ENCODE measurements at regions not wholly inside any gene's neighbourhood (a gene's known extent, or its start where the extent isn't known, plus 50 kb on each side); places are given as distances from the start of the nearest gene placed in this dataset.

GRCh38 chr13:88051746-88052482 lies 380.7 kb downstream of the SLITRK5 start:
- DNase-seq = no peak
- WGBS, 2 donors = 30% methylated on average over 2 of the region's 8 CpGs; no CpG with 5 or more reads in 1 of the 2 donors

DNA sequence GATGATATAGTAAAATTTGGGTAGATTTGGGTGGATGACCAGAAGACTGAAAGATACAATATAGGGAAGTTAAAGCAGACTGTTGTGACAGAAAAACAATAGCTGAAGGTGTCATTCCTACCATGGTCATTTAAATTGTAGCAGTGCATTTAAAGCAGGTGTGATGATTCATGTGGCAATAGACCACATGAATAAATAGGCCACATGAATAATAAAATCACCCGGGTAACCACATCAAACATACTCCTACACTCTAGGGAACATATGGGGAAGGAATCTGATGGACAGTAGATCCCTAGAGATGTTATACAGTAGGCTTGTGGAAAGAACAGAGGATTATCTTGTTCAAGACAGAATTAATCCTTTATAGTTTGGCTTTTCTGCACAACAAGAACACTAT lies 392.6 kb downstream of the SLITRK5 start:
- 44 to 82% methylated on average over 1 of the region's 1 CpG for WGBS, 2 donors
- TF ChIP-seq CTCF (IDR thresholded peaks at IDR 0.05) (no peak), POLR2A (IDR thresholded peaks at IDR 0.05) (no peak)
- intact Hi-C loops (cut with DNase I) = no loop called here
- no peak for DNase-seq
- no peaks in the 10 kb centered on the region for H3K36me3 ChIP-seq
- no peaks in the 10 kb centered on the region for H3K27me3 ChIP-seq
- no peaks in the 10 kb centered on the region for H3K9me3 ChIP-seq
- H3K4me3 ChIP-seq = no peak overlapping the region
- no peaks in the 10 kb centered on the region for H3K4me1 ChIP-seq
- no peak overlapping the region for H3K27ac ChIP-seq

More at GRCh38 chr13:88051746-88052482, 380.7 kb downstream of the SLITRK5 start:
- H3K4me3 ChIP-seq = no peak overlapping the region
- no peak overlapping the region for H3K27ac ChIP-seq
- no peaks in the 10 kb centered on the region for H3K27me3 ChIP-seq
- H3K9me3 ChIP-seq = no peaks in the 10 kb centered on the region
- no peaks in the 10 kb centered on the region for H3K4me1 ChIP-seq
- intact Hi-C loops (cut with DNase I) = no loop called here
- TF ChIP-seq CTCF (IDR thresholded peaks at IDR 0.05) (no peak), POLR2A (IDR thresholded peaks at IDR 0.05) (no peak)
- no peaks in the 10 kb centered on the region for H3K36me3 ChIP-seq

GRCh38 chr13:88066847-88067246 lies 395.7 kb downstream of the SLITRK5 start:
- H3K4me3 ChIP-seq = no peak overlapping the region
- no peak overlapping the region for H3K27ac ChIP-seq
- no peaks in the 10 kb centered on the region for H3K4me1 ChIP-seq
- H3K9me3 ChIP-seq = no peaks in the 10 kb centered on the region
- WGBS, 2 donors = 80 to 81% methylated on average over 2 of the region's 2 CpGs
- H3K27me3 ChIP-seq = no peaks in the 10 kb centered on the region
- intact Hi-C loops (cut with DNase I) = no loop called here
- no peak for TF ChIP-seq POLR2A (IDR thresholded peaks at IDR 0.05)
- TF ChIP-seq CTCF (IDR thresholded peaks at IDR 0.05) = no peak
- no peak for DNase-seq
- no peaks in the 10 kb centered on the region for H3K36me3 ChIP-seq

GRCh38 chr13:88068316-88068715 lies 397.1 kb downstream of the SLITRK5 start:
- TF ChIP-seq CTCF (IDR thresholded peaks at IDR 0.05) (no peak), POLR2A (IDR thresholded peaks at IDR 0.05) (no peak)
- Histone ChIP-seq H3K27me3 (no peaks in the 10 kb centered on the region), H3K9me3 (no peaks in the 10 kb centered on the region), H3K36me3 (no peaks in the 10 kb centered on the region), H3K4me3 (no peak overlapping the region), H3K4me1 (no peaks in the 10 kb centered on the region), H3K27ac (no peak overlapping the region)
- 85 to 89% methylated on average over 1 of the region's 1 CpG for WGBS, 2 donors
- intact Hi-C loops (cut with DNase I) = no loop called here
- DNase-seq = no peak

DNA sequence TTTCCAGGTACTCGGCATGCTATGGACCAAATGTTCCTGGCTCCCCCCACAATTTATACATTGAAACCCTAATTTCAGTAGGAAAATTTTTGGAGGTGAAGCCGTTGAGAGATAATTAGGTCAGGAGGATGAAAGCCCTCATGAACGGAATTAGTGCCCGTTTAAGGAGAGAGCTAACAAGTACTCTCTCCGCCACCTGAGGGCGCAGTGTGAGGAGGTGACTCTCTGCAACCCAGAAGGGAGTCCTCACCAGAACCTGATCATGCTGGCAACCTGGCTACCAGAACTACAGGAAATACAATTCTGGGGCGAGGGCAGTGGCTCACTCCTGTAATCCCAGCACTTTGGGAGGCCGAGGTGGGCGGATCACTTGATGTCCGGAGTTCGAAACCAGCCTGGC lies 397.8 kb downstream of the SLITRK5 start:
- whole genome bisulfite sequencing, 2 donors = 84 to 89% methylated on average over 10 to 11 of the region's 11 CpGs

More for the DNA sequence above, 397.8 kb downstream of the SLITRK5 start:
- H3K27ac ChIP-seq = no peak overlapping the region
- H3K27me3 ChIP-seq = no peaks in the 10 kb centered on the region
- H3K36me3 ChIP-seq = no peaks in the 10 kb centered on the region
- no peaks in the 10 kb centered on the region for H3K9me3 ChIP-seq
- TF ChIP-seq CTCF (IDR thresholded peaks at IDR 0.05) = no peak
- TF ChIP-seq POLR2A (IDR thresholded peaks at IDR 0.05) = no peak
- no peak overlapping the region for H3K4me3 ChIP-seq
- DNase-seq = no peak
- intact Hi-C loops (cut with DNase I) = no loop called here
- H3K4me1 ChIP-seq = no peaks in the 10 kb centered on the region

Measured in esophagus squamous epithelium (tissue), 5 donors.